NCI-H2107 (cell line): ENCODE measurements at regions not wholly inside any gene's neighbourhood (a gene's known extent, or its start where the extent isn't known, plus 50 kb on each side); places are given as distances from the start of the nearest gene placed in this dataset.
"Not testable (repeated sequence)": the region's sequence is repeated elsewhere in the genome, so short reads cannot be mapped to it uniquely, and the experiment has no call there.

Source experiments
- DNase-seq: peaks from one replicate; lab custom pipeline; 2025; lab: John Stamatoyannopoulos, UW

- DNase-seq: no peak
These were observed 73.2 kb upstream of the PRR5 start for GRCh38 chr22:44628835-44629234.

- no peak for DNase-seq
These were observed 73.7 kb upstream of the PRR5 start for GRCh38 chr22:44628273-44628672.

- DNase-seq: no peak
These were observed 74.4 kb upstream of the PRR5 start for GRCh38 chr22:44627521-44628139.

- peak; percentile 26 for DNase-seq
These were observed 75.9 kb upstream of the PRR5 start for GRCh38 chr22:44625981-44626687.

- DNase-seq: no peak
These were observed 76.6 kb upstream of the PRR5 start for GRCh38 chr22:44625421-44625760.

- no peak for DNase-seq
These were observed 77.1 kb upstream of the PRR5 start for GRCh38 chr22:44624689-44625420.

GRCh38 chr22:44623771-44624510 is 78.1 kb upstream of the PRR5 start:
- peak; percentile 28 for DNase-seq

GRCh38 chr22:44622679-44623078 is 79.3 kb upstream of the PRR5 start:
- no peak for DNase-seq

GRCh38 chr22:44622147-44622427 is 79.9 kb upstream of the PRR5 start:
- peak; percentile 41 for DNase-seq

GRCh38 chr22:44621401-44622146 is 80.4 kb upstream of the PRR5 start:
- DNase-seq: no peak

- no peak for DNase-seq
These were observed 81.2 kb upstream of the PRR5 start for GRCh38 chr22:44620841-44621257.

- DNase-seq: no peak
These were observed 81.7 kb upstream of the PRR5 start for GRCh38 chr22:44620129-44620840.

GRCh38 chr22:44619560-44620128 is 82.4 kb upstream of the PRR5 start:
- not testable (repeated sequence) for DNase-seq

- DNase-seq: not testable (repeated sequence)
These were observed 83.1 kb upstream of the PRR5 start for GRCh38 chr22:44618910-44619309.

GRCh38 chr22:44618400-44618799 is 83.6 kb upstream of the PRR5 start:
- DNase-seq: no peak

GRCh38 chr22:44617828-44618227 is 84.2 kb upstream of the PRR5 start:
- DNase-seq: no peak

- no peak for DNase-seq
These were observed 84.9 kb upstream of the PRR5 start for GRCh38 chr22:44616882-44617655.

- DNase-seq: no peak
These were observed 85.5 kb upstream of the PRR5 start for GRCh38 chr22:44616461-44616860.

GRCh38 chr22:44615602-44616180 is 86.3 kb upstream of the PRR5 start:
- DNase-seq: no peak

GRCh38 chr22:44615146-44615545 is 86.9 kb upstream of the PRR5 start:
- no peak for DNase-seq
